ENCODE measurements at regions not wholly inside any gene's neighbourhood (a gene's known extent, or its start where the extent isn't known, plus 50 kb on each side); places are given as distances from the start of the nearest gene placed in this dataset.

- H3K4me1 ChIP-seq, result no peaks in the 10 kb centered on the region
- H3K27me3 ChIP-seq, result no peaks in the 10 kb centered on the region
- 49 to 68% methylated on average over 1 of the region's 1 CpG for WGBS, 2 donors
- H3K27ac ChIP-seq, result no peak overlapping the region
- no peak overlapping the region for H3K4me3 ChIP-seq
- TF ChIP-seq CTCF (IDR thresholded peaks at IDR 0.05), result no peak
- intact Hi-C loops (cut with DNase I), result no loop called here
- ATAC-seq (no peak), FAIRE-seq (peak; percentile 54), DNase-seq (no peak)
- H3K9me3 ChIP-seq, result no peaks in the 10 kb centered on the region
- H3K36me3 ChIP-seq, result no peaks in the 10 kb centered on the region
These were observed 385.1 kb downstream of the PPP1R2C start for GRCh38 chrX:42392846-42393245.

GRCh38 chrX:42386681-42387080, 391.3 kb downstream of the PPP1R2C start:
- WGBS, 2 donors, result 69 to 91% methylated on average over 2 of the region's 2 CpGs
- no peaks in the 10 kb centered on the region for H3K27me3 ChIP-seq
- intact Hi-C loops (cut with DNase I), result no loop called here
- no peak for FAIRE-seq
- no peak for ATAC-seq
- DNase-seq, result no peak
- no peaks in the 10 kb centered on the region for H3K36me3 ChIP-seq
- TF ChIP-seq CTCF (IDR thresholded peaks at IDR 0.05), result no peak
- no peak overlapping the region for H3K4me3 ChIP-seq
- no peak overlapping the region for H3K27ac ChIP-seq
- H3K4me1 ChIP-seq, result no peaks in the 10 kb centered on the region
- H3K9me3 ChIP-seq, result no peaks in the 10 kb centered on the region

- 57 to 61% methylated on average over 2 of the region's 2 CpGs for WGBS, 2 donors
- TF ChIP-seq CTCF (IDR thresholded peaks at IDR 0.05), result no peak
- ATAC-seq, result no peak
- DNase-seq, result no peak
- H3K4me3 ChIP-seq, result no peak overlapping the region
- H3K27me3 ChIP-seq, result no peaks in the 10 kb centered on the region
- no peak for FAIRE-seq
- H3K27ac ChIP-seq, result no peak overlapping the region
- H3K4me1 ChIP-seq, result no peaks in the 10 kb centered on the region
- H3K36me3 ChIP-seq, result no peaks in the 10 kb centered on the region
- no peaks in the 10 kb centered on the region for H3K9me3 ChIP-seq
- intact Hi-C loops (cut with DNase I), result no loop called here
These were observed 392.2 kb downstream of the PPP1R2C start for GRCh38 chrX:42385730-42386129.

GRCh38 chrX:42384956-42385355, 393.0 kb downstream of the PPP1R2C start:
- intact Hi-C loops (cut with DNase I), result no loop called here
- Histone ChIP-seq H3K27me3 (no peaks in the 10 kb centered on the region), H3K27ac (no peak overlapping the region), H3K36me3 (no peaks in the 10 kb centered on the region), H3K4me1 (no peaks in the 10 kb centered on the region), H3K4me3 (no peak overlapping the region), H3K9me3 (no peaks in the 10 kb centered on the region)
- WGBS, 2 donors, result 56 to 62% methylated on average over 1 of the region's 1 CpG
- no peak for TF ChIP-seq CTCF (IDR thresholded peaks at IDR 0.05)
- FAIRE-seq (no peak), ATAC-seq (no peak), DNase-seq (no peak)

- WGBS, 2 donors, result 43 to 62% methylated on average over 1 of the region's 1 CpG
- Histone ChIP-seq H3K36me3 (no peaks in the 10 kb centered on the region), H3K4me1 (no peaks in the 10 kb centered on the region), H3K27ac (no peak overlapping the region), H3K4me3 (no peak overlapping the region), H3K27me3 (no peaks in the 10 kb centered on the region), H3K9me3 (no peaks in the 10 kb centered on the region)
- no peak for TF ChIP-seq CTCF (IDR thresholded peaks at IDR 0.05)
- ATAC-seq (no peak), FAIRE-seq (no peak), DNase-seq (no peak)
- intact Hi-C loops (cut with DNase I), result no loop called here
These were observed 399.1 kb downstream of the PPP1R2C start for GRCh38 chrX:42378857-42379256.

All from pancreas (tissue), 10 donors.